HCT116 (cell line): ENCODE measurements at regions not wholly inside any gene's neighbourhood (a gene's known extent, or its start where the extent isn't known, plus 50 kb on each side); places are given as distances from the start of the nearest gene placed in this dataset.

ENCODE experiments used
- CTCF ChIP-seq, 3 experiments: fragments of 200-600 bp in 1 of 3; sonication (generic) in 1 of 3; IDR thresholded peaks in 2 of 3; conservative IDR thresholded peaks in 1 of 3; 2 replicates each; pipeline ENCODE4 v1.5.1; 2012 to 2017; ENCODE audit warnings: low read depth in 2 of 3, low read length in 2 of 3, antibody characterized with exemption in 1 of 3, borderline replicate concordance in 1 of 3, control low read depth in 1 of 3, mild to moderate bottlenecking in 1 of 3, mixed read lengths in 1 of 3, mixed run types in 1 of 3, moderate library complexity in 1 of 3; ENCODE audit not compliant: insufficient read depth in 1 of 3
- POLR2AphosphoS5 ChIP-seq: IDR thresholded peaks from 2 replicates; pipeline ENCODE4 v1.6.1; 2011; ENCODE audit warnings: mild to moderate bottlenecking, low read depth, low read length, moderate library complexity
- SP1 ChIP-seq: IDR thresholded peaks from 2 replicates; pipeline ENCODE4 v1.6.1; 2012; ENCODE audit warnings: low read depth
- ZBTB33 ChIP-seq: IDR thresholded peaks from 2 replicates; pipeline ENCODE4 v1.6.1; 2011; ENCODE audit warnings: mild to moderate bottlenecking, low read length, moderate library complexity; ENCODE audit not compliant: insufficient replicate concordance; ENCODE audit errors: extremely low read depth

- TF ChIP-seq POLR2AphosphoS5 (no peak), CTCF (IDR thresholded peaks at IDR 0.05 in 2 of 3, conservative IDR thresholded peaks at IDR 0.05 in 1 of 3; ENCODE audit: borderline replicate concordance in 1 of 3, insufficient read depth in 1 of 3, low read depth in 2 of 3, low read length in 2 of 3) (no peak), SP1 (no peak), ZBTB33 (no peak)
Observed at GRCh38 chr6:50966532-50966931, 147.9 kb downstream of the TFAP2B start.
